ENCODE measurements at regions not wholly inside any gene's neighbourhood (a gene's known extent, or its start where the extent isn't known, plus 50 kb on each side); places are given as distances from the start of the nearest gene placed in this dataset.

DNA sequence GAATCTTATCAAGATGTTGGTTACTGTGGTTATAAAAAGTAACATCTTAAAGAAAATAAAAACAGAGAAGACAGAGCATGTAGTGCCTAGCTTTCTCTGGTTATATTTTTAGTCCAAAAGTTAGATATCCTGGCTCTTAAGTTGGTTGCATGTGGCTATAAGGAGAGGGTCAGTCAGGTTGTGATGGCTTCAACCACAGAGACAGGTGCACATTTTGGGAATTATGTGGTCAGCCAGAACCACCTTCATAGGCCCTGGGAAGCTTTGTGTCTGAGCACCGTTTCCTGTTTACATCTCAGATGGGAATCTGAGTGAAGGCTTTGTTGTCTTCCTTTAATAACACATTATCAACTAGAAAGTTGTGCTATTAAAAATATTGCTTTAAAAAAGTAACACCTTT is 265.1 kb upstream of the IGFBP3 start:
- intact Hi-C loops (cut with DNase I) = no loop called here
- FAIRE-seq = no peak

DNA sequence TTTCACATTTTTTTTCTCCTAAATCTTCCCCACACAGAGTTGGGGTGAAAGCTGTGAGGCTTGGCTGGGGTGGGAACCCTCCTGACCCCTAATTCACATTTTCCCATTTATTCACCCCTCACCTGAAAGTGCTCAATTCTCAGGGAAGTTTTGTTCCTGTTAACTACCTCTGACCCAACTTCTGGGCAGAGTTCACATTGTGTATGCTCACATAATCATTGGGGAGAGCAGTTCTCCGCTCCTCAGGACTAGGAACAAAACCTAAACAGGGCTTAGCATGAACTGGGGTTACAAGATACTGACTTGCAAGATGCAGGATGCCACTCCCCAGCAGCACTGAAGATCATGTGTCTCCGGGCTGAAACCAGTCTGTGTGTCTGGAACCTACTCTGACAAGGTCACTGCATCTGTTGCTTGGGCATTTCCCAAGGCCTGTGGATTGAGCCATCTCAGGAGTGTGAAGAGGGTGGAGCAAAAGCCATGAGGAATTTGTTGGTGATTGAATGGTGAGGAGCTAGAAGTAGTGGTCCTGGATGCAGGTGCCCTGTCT is 258.1 kb upstream of the IGFBP3 start:
- no peak overlapping the region for H3K27ac ChIP-seq (ENCODE audit: low read depth in 2 of 2, low read length in 2 of 2)
- no peak overlapping the region for H3K4me3 ChIP-seq (ENCODE audit: low read length in 3 of 3)
- H3K27me3 ChIP-seq (ENCODE audit: control insufficient read depth, insufficient read depth, low read length) = no peaks in the 10 kb centered on the region
- DNase-seq = no peak
- H3K36me3 ChIP-seq (ENCODE audit: control insufficient read depth in 2 of 3, insufficient read depth in 3 of 3, low read length in 3 of 3) = no peaks in the 10 kb centered on the region
- H3K9ac ChIP-seq (ENCODE audit: low read length in 3 of 3) = no peak overlapping the region
- FAIRE-seq = no peak
- peaks cover 0 to 1% (median 0%) of the 10 kb centered on the region in 3 donors for H3K4me1 ChIP-seq (ENCODE audit: control insufficient read depth in 2 of 3, insufficient read depth in 2 of 3, low read depth in 1 of 3, low read length in 3 of 3)
- intact Hi-C loops (cut with DNase I) = no loop called here
- H3K9me3 ChIP-seq (ENCODE audit: control insufficient read depth in 2 of 3, insufficient read depth in 1 of 3, low read length in 3 of 3) = no peaks in the 10 kb centered on the region
- TF ChIP-seq, protein P1, sequence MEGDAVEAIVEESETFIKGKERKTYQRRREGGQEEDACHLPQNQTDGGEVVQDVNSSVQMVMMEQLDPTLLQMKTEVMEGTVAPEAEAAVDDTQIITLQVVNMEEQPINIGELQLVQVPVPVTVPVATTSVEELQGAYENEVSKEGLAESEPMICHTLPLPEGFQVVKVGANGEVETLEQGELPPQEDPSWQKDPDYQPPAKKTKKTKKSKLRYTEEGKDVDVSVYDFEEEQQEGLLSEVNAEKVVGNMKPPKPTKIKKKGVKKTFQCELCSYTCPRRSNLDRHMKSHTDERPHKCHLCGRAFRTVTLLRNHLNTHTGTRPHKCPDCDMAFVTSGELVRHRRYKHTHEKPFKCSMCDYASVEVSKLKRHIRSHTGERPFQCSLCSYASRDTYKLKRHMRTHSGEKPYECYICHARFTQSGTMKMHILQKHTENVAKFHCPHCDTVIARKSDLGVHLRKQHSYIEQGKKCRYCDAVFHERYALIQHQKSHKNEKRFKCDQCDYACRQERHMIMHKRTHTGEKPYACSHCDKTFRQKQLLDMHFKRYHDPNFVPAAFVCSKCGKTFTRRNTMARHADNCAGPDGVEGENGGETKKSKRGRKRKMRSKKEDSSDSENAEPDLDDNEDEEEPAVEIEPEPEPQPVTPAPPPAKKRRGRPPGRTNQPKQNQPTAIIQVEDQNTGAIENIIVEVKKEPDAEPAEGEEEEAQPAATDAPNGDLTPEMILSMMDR (IDR thresholded peaks at IDR 0.05; ENCODE audit: borderline replicate concordance, extremely low read depth, insufficient read depth) = no peak

More for the DNA sequence above, 265.1 kb upstream of the IGFBP3 start:
- Histone ChIP-seq H3K4me3 (ENCODE audit: low read length in 3 of 3) (no peak overlapping the region), H3K36me3 (ENCODE audit: control insufficient read depth in 2 of 3, insufficient read depth in 3 of 3, low read length in 3 of 3) (no peaks in the 10 kb centered on the region), H3K27ac (ENCODE audit: low read depth in 2 of 2, low read length in 2 of 2) (no peak overlapping the region), H3K27me3 (ENCODE audit: control insufficient read depth, insufficient read depth, low read length) (no peaks in the 10 kb centered on the region), H3K9ac (ENCODE audit: low read length in 3 of 3) (no peak overlapping the region), H3K4me1 (ENCODE audit: control insufficient read depth in 2 of 3, insufficient read depth in 2 of 3, low read depth in 1 of 3, low read length in 3 of 3) (no peaks in the 10 kb centered on the region), H3K9me3 (ENCODE audit: control insufficient read depth in 2 of 3, insufficient read depth in 1 of 3, low read length in 3 of 3) (no peaks in the 10 kb centered on the region)
- TF ChIP-seq, protein P1 (IDR thresholded peaks at IDR 0.05; ENCODE audit: borderline replicate concordance, extremely low read depth, insufficient read depth) = no peak
- DNase-seq = no peak

DNA sequence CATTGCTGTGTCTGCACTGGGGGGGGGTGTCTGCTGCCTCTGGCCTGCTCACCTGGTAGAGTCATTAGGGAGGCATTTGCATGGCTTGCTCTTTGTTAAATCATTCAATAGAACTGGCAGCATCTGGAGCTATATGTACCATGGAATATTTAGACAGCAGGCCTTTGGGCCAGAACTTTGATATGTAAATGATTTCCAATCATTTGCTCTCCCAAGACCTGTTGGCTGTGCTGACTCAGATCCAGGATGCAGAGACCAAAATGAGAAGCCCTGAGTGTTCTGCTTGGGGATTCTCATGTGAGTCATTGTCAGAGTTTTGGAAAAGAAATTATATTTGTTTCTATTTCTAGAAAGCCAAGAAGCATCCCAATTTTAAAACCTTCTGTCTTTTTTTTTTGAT is 257.6 kb upstream of the IGFBP3 start:
- Histone ChIP-seq H3K4me1 (ENCODE audit: control insufficient read depth in 2 of 3, insufficient read depth in 2 of 3, low read depth in 1 of 3, low read length in 3 of 3) (peaks cover 0 to 4% (median under 1%) of the 10 kb centered on the region in 3 donors), H3K9me3 (ENCODE audit: control insufficient read depth in 2 of 3, insufficient read depth in 1 of 3, low read length in 3 of 3) (no peaks in the 10 kb centered on the region), H3K27ac (ENCODE audit: low read depth in 2 of 2, low read length in 2 of 2) (no peak overlapping the region), H3K27me3 (ENCODE audit: control insufficient read depth, insufficient read depth, low read length) (no peaks in the 10 kb centered on the region), H3K4me3 (ENCODE audit: low read length in 3 of 3) (no peak overlapping the region), H3K9ac (ENCODE audit: low read length in 3 of 3) (no peak overlapping the region), H3K36me3 (ENCODE audit: control insufficient read depth in 2 of 3, insufficient read depth in 3 of 3, low read length in 3 of 3) (no peaks in the 10 kb centered on the region)
- TF ChIP-seq, protein P1 (IDR thresholded peaks at IDR 0.05; ENCODE audit: borderline replicate concordance, extremely low read depth, insufficient read depth) = no peak
- intact Hi-C loops (cut with DNase I) = no loop called here
- no peak for DNase-seq
- no peak for FAIRE-seq

DNA sequence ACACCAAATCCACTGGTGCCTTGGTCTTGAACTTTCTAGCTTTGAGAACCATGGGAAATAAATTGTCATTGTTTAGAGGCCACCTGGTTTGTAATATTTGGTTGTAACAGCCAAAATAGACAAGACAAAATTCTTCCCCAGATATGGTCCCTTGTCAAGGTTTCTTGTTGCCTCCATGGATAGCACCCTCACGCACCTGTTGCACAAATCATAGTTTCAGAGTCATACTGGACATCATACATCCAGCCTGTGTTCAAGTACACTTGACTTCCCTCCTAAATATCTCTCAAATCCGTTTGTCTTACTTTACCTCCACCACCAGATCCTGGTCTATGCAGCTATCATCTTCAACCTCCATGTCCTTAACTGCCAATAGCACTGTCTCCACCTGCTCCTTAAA is 256.7 kb upstream of the IGFBP3 start:
- Histone ChIP-seq H3K27ac (ENCODE audit: low read depth in 2 of 2, low read length in 2 of 2) (no peak overlapping the region), H3K36me3 (ENCODE audit: control insufficient read depth in 2 of 3, insufficient read depth in 3 of 3, low read length in 3 of 3) (no peaks in the 10 kb centered on the region), H3K4me1 (ENCODE audit: control insufficient read depth in 2 of 3, insufficient read depth in 2 of 3, low read depth in 1 of 3, low read length in 3 of 3) (peaks cover 0 to 5% (median 4%) of the 10 kb centered on the region in 3 donors), H3K27me3 (ENCODE audit: control insufficient read depth, insufficient read depth, low read length) (no peaks in the 10 kb centered on the region), H3K9me3 (ENCODE audit: control insufficient read depth in 2 of 3, insufficient read depth in 1 of 3, low read length in 3 of 3) (no peaks in the 10 kb centered on the region), H3K9ac (ENCODE audit: low read length in 3 of 3) (no peak overlapping the region), H3K4me3 (ENCODE audit: low read length in 3 of 3) (no peak overlapping the region)
- DNase-seq (no peak), FAIRE-seq (no peak)
- intact Hi-C loops (cut with DNase I) = no loop called here
- TF ChIP-seq, protein P1 (IDR thresholded peaks at IDR 0.05; ENCODE audit: borderline replicate concordance, extremely low read depth, insufficient read depth) = no peak
